ENCODE measurements at regions not wholly inside any gene's neighbourhood (a gene's known extent, or its start where the extent isn't known, plus 50 kb on each side); places are given as distances from the start of the nearest gene placed in this dataset.
A peak's percentile ranks its signal among the peaks of the same experiment; 100 is the strongest.
"Not testable (repeated sequence)": the region's sequence is repeated elsewhere in the genome, so short reads cannot be mapped to it uniquely, and the experiment has no call there.

GRCh38 chr1:43031316-43032203, 72.9 kb upstream of the SLC2A1 start:
- H3K4me3 ChIP-seq (ENCODE audit: low read depth, poor library complexity, severe bottlenecking), result no peak overlapping the region
- TF ChIP-seq POLR2A (IDR thresholded peaks at IDR 0.05) (no peak), CTCF (IDR thresholded peaks at IDR 0.05) (no peak)
- no peak for DNase-seq (ENCODE audit: low spot score in 2 of 2)
- 87 to 92% methylated on average over 14 of the region's 14 CpGs for WGBS, 2 donors
- intact Hi-C loops (cut with DNase I; ENCODE audit: low total_unique reads), result no loop called here

GRCh38 chr1:43024905-43025304, 66.2 kb upstream of the SLC2A1 start:
- no peak for TF ChIP-seq POLR2A (IDR thresholded peaks at IDR 0.05)
- no peak for TF ChIP-seq CTCF (IDR thresholded peaks at IDR 0.05)
- no peak overlapping the region for H3K4me3 ChIP-seq (ENCODE audit: low read depth, poor library complexity, severe bottlenecking)
- intact Hi-C loops (cut with DNase I; ENCODE audit: low total_unique reads), result no loop called here
- DNase-seq (ENCODE audit: low spot score in 2 of 2), result no peak
- WGBS, 2 donors, result 83 to 86% methylated on average over 7 of the region's 7 CpGs

- peak; percentile 87 to 95 for DNase-seq (ENCODE audit: low spot score in 2 of 2)
- H3K4me3 ChIP-seq (ENCODE audit: low read depth, poor library complexity, severe bottlenecking), result no peak overlapping the region
- intact Hi-C loops (cut with DNase I; ENCODE audit: low total_unique reads), result no loop called here
- WGBS, 2 donors, result 52 to 61% methylated on average over 14 of the region's 14 CpGs
- TF ChIP-seq CTCF (IDR thresholded peaks at IDR 0.05) (no peak), POLR2A (IDR thresholded peaks at IDR 0.05) (no peak)
These were observed 63.1 kb upstream of the SLC2A1 start for GRCh38 chr1:43021547-43022474.

- TF ChIP-seq POLR2A (IDR thresholded peaks at IDR 0.05), result no peak
- DNase-seq (ENCODE audit: low spot score in 2 of 2), result no peak
- WGBS, 2 donors, result 77 to 80% methylated on average over 3 of the region's 3 CpGs
- intact Hi-C loops (cut with DNase I; ENCODE audit: low total_unique reads), result no loop called here
- no peak overlapping the region for H3K4me3 ChIP-seq (ENCODE audit: low read depth, poor library complexity, severe bottlenecking)
These were observed 60.6 kb upstream of the SLC2A1 start for GRCh38 chr1:43019226-43019625.

GRCh38 chr1:43018121-43018520, 59.5 kb upstream of the SLC2A1 start:
- intact Hi-C loops (cut with DNase I; ENCODE audit: low total_unique reads), result no loop called here
- WGBS, 2 donors, result 87 to 97% methylated on average over 3 of the region's 3 CpGs
- H3K4me3 ChIP-seq (ENCODE audit: low read depth, poor library complexity, severe bottlenecking), result no peak overlapping the region
- TF ChIP-seq POLR2A (IDR thresholded peaks at IDR 0.05), result no peak
- TF ChIP-seq CTCF (IDR thresholded peaks at IDR 0.05), result no peak
- DNase-seq (ENCODE audit: low spot score in 2 of 2), result no peak

GRCh38 chr1:43015269-43015668, 56.6 kb upstream of the SLC2A1 start:
- no peak for TF ChIP-seq POLR2A (IDR thresholded peaks at IDR 0.05)
- no peak for TF ChIP-seq CTCF (IDR thresholded peaks at IDR 0.05)
- 35 to 48% methylated on average over 3 of the region's 3 CpGs for WGBS, 2 donors
- no peak overlapping the region for H3K4me3 ChIP-seq (ENCODE audit: low read depth, poor library complexity, severe bottlenecking)
- no peak for DNase-seq (ENCODE audit: low spot score in 2 of 2)
- intact Hi-C loops (cut with DNase I; ENCODE audit: low total_unique reads), result no loop called here

GRCh38 chr1:43014579-43014978, 55.9 kb upstream of the SLC2A1 start:
- intact Hi-C loops (cut with DNase I; ENCODE audit: low total_unique reads); H3K4me3 ChIP-seq (ENCODE audit: low read depth, poor library complexity, severe bottlenecking); DNase-seq (ENCODE audit: low spot score in 2 of 2): not testable (repeated sequence)
- 85 to 90% methylated on average over 10 of the region's 10 CpGs for WGBS, 2 donors
